Mesothelial cell of epicardium (in vitro differentiated cells): ENCODE measurements at regions not wholly inside any gene's neighbourhood (a gene's known extent, or its start where the extent isn't known, plus 50 kb on each side); places are given as distances from the start of the nearest gene placed in this dataset.

ENCODE experiments used
- DNase-seq, 2 experiments: peaks; one replicate each; pipeline ENCODE4 v3.0.0; 2021; ENCODE audit warnings: low spot score in 2 of 2; ENCODE audit not compliant: unreplicated experiment in 2 of 2
- H3K27ac Mint-ChIP-seq: 2 replicates; pipeline ENCODE4 v1.8.0; 2021; ENCODE audit warnings: mixed read lengths
- H3K27me3 Mint-ChIP-seq: 2 replicates; pipeline ENCODE4 v1.8.0; 2021; ENCODE audit warnings: low read depth, mixed read lengths
- H3K36me3 Mint-ChIP-seq: 2 replicates; pipeline ENCODE4 v1.8.0; 2021; ENCODE audit warnings: mixed read lengths
- H3K4me1 Mint-ChIP-seq: 2 replicates; pipeline ENCODE4 v1.8.0; 2021; ENCODE audit warnings: mixed read lengths
- H3K4me3 Mint-ChIP-seq: 2 replicates; pipeline ENCODE4 v1.8.0; 2021; ENCODE audit warnings: mild to moderate bottlenecking, moderate library complexity, mixed read lengths
- H3K9me3 Mint-ChIP-seq: 2 replicates; pipeline ENCODE4 v1.8.0; 2021; ENCODE audit warnings: mixed read lengths
- CTCF ChIP-seq: fragments of 200-600 bp; sonication (generic); IDR thresholded peaks from one replicate; pipeline ENCODE4 v1.5.0; 2021; ENCODE audit warnings: antibody characterized with exemption; ENCODE audit not compliant: unreplicated experiment

- H3K36me3 Mint-ChIP-seq = no peaks in the 10 kb centered on the region
Observed at GRCh38 chr2:35932276-35932963, 423.2 kb upstream of the CRIM1 start.

GRCh38 chr2:35931626-35932025 is 424.0 kb upstream of the CRIM1 start:
- DNase-seq = no peak

More at GRCh38 chr2:35932276-35932963, 423.2 kb upstream of the CRIM1 start:
- Mint-ChIP-seq H3K4me1 (no peaks in the 10 kb centered on the region), H3K9me3 (no peaks in the 10 kb centered on the region), H3K4me3 (no peak overlapping the region), H3K27ac (no peak overlapping the region), H3K27me3 (peaks cover 1% of the 10 kb centered on the region)
- DNase-seq = no peak
- no peak for TF ChIP-seq CTCF

GRCh38 chr2:35931115-35931514 is 424.5 kb upstream of the CRIM1 start:
- Mint-ChIP-seq H3K9me3 (no peaks in the 10 kb centered on the region), H3K36me3 (no peaks in the 10 kb centered on the region), H3K4me3 (no peak overlapping the region), H3K27me3 (peaks cover 1% of the 10 kb centered on the region), H3K27ac (no peak overlapping the region), H3K4me1 (no peaks in the 10 kb centered on the region)
- DNase-seq = no peak
- no peak for TF ChIP-seq CTCF

More at GRCh38 chr2:35931626-35932025, 424.0 kb upstream of the CRIM1 start:
- Mint-ChIP-seq H3K27ac (no peak overlapping the region), H3K9me3 (no peaks in the 10 kb centered on the region), H3K36me3 (no peaks in the 10 kb centered on the region), H3K27me3 (peaks cover 1% of the 10 kb centered on the region), H3K4me3 (no peak overlapping the region), H3K4me1 (no peaks in the 10 kb centered on the region)
- TF ChIP-seq CTCF = no peak

GRCh38 chr2:35929551-35929950 is 426.0 kb upstream of the CRIM1 start:
- no peak overlapping the region for H3K27ac Mint-ChIP-seq
- peaks cover 1% of the 10 kb centered on the region for H3K27me3 Mint-ChIP-seq
- H3K9me3 Mint-ChIP-seq = no peaks in the 10 kb centered on the region
- no peak overlapping the region for H3K4me3 Mint-ChIP-seq
- no peaks in the 10 kb centered on the region for H3K36me3 Mint-ChIP-seq
- no peak for TF ChIP-seq CTCF
- DNase-seq = no peak
- H3K4me1 Mint-ChIP-seq = peaks cover 4% of the 10 kb centered on the region

- Mint-ChIP-seq H3K4me1 (peaks cover 6% of the 10 kb centered on the region), H3K9me3 (no peaks in the 10 kb centered on the region), H3K4me3 (no peak overlapping the region), H3K27ac (no peak overlapping the region), H3K36me3 (no peaks in the 10 kb centered on the region), H3K27me3 (no peaks in the 10 kb centered on the region)
- DNase-seq = no peak
- no peak for TF ChIP-seq CTCF
Observed at GRCh38 chr2:35920061-35920460, 435.5 kb upstream of the CRIM1 start.

- Mint-ChIP-seq H3K4me1 (peaks cover 3% of the 10 kb centered on the region), H3K9me3 (no peaks in the 10 kb centered on the region), H3K27me3 (no peaks in the 10 kb centered on the region), H3K36me3 (no peaks in the 10 kb centered on the region), H3K27ac (no peak overlapping the region), H3K4me3 (no peak overlapping the region)
- no peak for TF ChIP-seq CTCF
- no peak for DNase-seq
Observed at GRCh38 chr2:35915261-35915660, 440.3 kb upstream of the CRIM1 start.
